H1 (cell line): ENCODE measurements at regions not wholly inside any gene's neighbourhood (a gene's known extent, or its start where the extent isn't known, plus 50 kb on each side); places are given as distances from the start of the nearest gene placed in this dataset.

Experiments used
- CTCF ChIA-PET: fragments of 300-600 bp; sonication (Branson Sonifier 250); formaldehyde crosslinking; loops from one replicate; lab custom pipeline; 2021; ENCODE audit not compliant: partially characterized antibody; lab: Charles Lee
- POLR2A ChIA-PET: fragments of 300-600 bp; sonication (Branson Sonifier 250); formaldehyde crosslinking; loops from one replicate; lab custom pipeline; 2021; ENCODE audit warnings: inconsistent platforms; ENCODE audit not compliant: partially characterized antibody; lab: Charles Lee
- DNase-seq, 2 experiments: peaks; one replicate each; pipeline versions ENCODE4 v3.0.0 to v3.0.0-alpha.2; 2010 to 2022; ENCODE audit warnings: low spot score in 2 of 2, low read depth in 1 of 2, mixed read lengths in 1 of 2
- FAIRE-seq: peaks from 2 replicates; lab custom pipeline; 2011; peaks lifted over from hg19 to GRCh38; lab: Jason Lieb, UNC
- H2AFZ ChIP-seq: 2 replicates; pipeline ENCODE4 v1.8.1; 2012; ENCODE audit warnings: low read length, inconsistent platforms
- H2AK5ac ChIP-seq: 2 replicates; pipeline ENCODE4 v1.6.1; 2013; ENCODE audit warnings: low read depth, low read length
- H2BK120ac ChIP-seq: replicated peaks from 2 replicates; pipeline ENCODE3; 2013; ENCODE audit warnings: low read depth, low read length, inconsistent platforms
- H2BK12ac ChIP-seq: 2 replicates; pipeline ENCODE4 v1.6.1; 2013; ENCODE audit warnings: low read depth, low read length
- H2BK15ac ChIP-seq: 2 replicates; pipeline ENCODE4 v1.6.1; 2013; ENCODE audit warnings: low read length
- H2BK20ac ChIP-seq: 2 replicates; pipeline ENCODE4 v1.6.1; 2013; ENCODE audit warnings: low read length
- H2BK5ac ChIP-seq: 2 replicates; pipeline ENCODE4 v1.6.1; 2013; ENCODE audit warnings: low read depth, low read length
- H3K14ac ChIP-seq: 2 replicates; pipeline ENCODE4 v1.6.1; 2013; ENCODE audit warnings: inconsistent platforms; ENCODE audit not compliant: insufficient read length
- H3K18ac ChIP-seq: 2 replicates; pipeline ENCODE4 v1.6.1; 2013; ENCODE audit warnings: low read length; ENCODE audit errors: extremely low read depth
- H3K23ac ChIP-seq: 2 replicates; pipeline ENCODE4 v1.6.1; 2013; ENCODE audit warnings: inconsistent platforms; ENCODE audit not compliant: insufficient read length
- H3K23me2 ChIP-seq: 2 replicates; pipeline ENCODE4 v1.6.1; 2013; ENCODE audit warnings: low read depth, low read length
- H3K27ac ChIP-seq: 2 replicates; pipeline ENCODE4 v1.6.1; 2011; ENCODE audit warnings: low read depth, low read length, inconsistent platforms
- H3K27me3 ChIP-seq, 4 experiments: replicated peaks in 1 of 4; 1 replicate in 1 of 4; 2 replicates in 3 of 4; pipeline versions ENCODE4 v1.6.1 to v1.8.1; 2011 to 2013; ENCODE audit warnings: low read length in 3 of 4, mild to moderate bottlenecking in 3 of 4, inconsistent platforms in 2 of 4, mixed read lengths in 2 of 4, moderate library complexity in 1 of 4; ENCODE audit not compliant: control insufficient read depth in 3 of 4, insufficient read depth in 3 of 4; ENCODE audit errors: extremely low read depth in 1 of 4
- H3K36me3 ChIP-seq, 4 experiments: 2 replicates each; pipeline versions ENCODE4 v1.6.1 to v1.8.1; 2011 to 2013; ENCODE audit warnings: mild to moderate bottlenecking in 4 of 4, low read length in 3 of 4, moderate library complexity in 2 of 4, control low read depth in 1 of 4, inconsistent platforms in 1 of 4; ENCODE audit not compliant: insufficient read depth in 4 of 4, control insufficient read depth in 2 of 4
- H3K4ac ChIP-seq: replicated peaks from 2 replicates; pipeline ENCODE3; 2013; ENCODE audit warnings: low read length, low read depth, mixed read lengths, inconsistent platforms; ENCODE audit not compliant: insufficient read length
- H3K4me1 ChIP-seq, 4 experiments: replicated peaks in 1 of 4; 1 replicate in 1 of 4; 2 replicates in 3 of 4; pipeline versions ENCODE4 v1.6.1 to v1.8.1; 2011 to 2013; ENCODE audit warnings: low read length in 3 of 4, inconsistent platforms in 2 of 4, mixed read lengths in 1 of 4; ENCODE audit not compliant: insufficient read depth in 4 of 4, control insufficient read depth in 3 of 4
- H3K4me2 ChIP-seq, 2 experiments: 2 replicates each; pipeline versions ENCODE4 v1.6.1 to v1.8.1; 2011 to 2013; ENCODE audit warnings: low read depth in 2 of 2, low read length in 2 of 2, control low read depth in 1 of 2, inconsistent platforms in 1 of 2, mild to moderate bottlenecking in 1 of 2; ENCODE audit not compliant: insufficient read depth in 1 of 2
- H3K4me3 ChIP-seq, 4 experiments: fragments of 200-600, 300-600 bp in 1 of 4; sonication (generic), shearing (Covaris generic), sonication (Bioruptor Twin) in 1 of 4; 2 replicates each; pipeline versions ENCODE4 v1.5.1 to v1.8.1; 2011 to 2016; ENCODE audit warnings: low read length in 4 of 4, low read depth in 3 of 4, control low read depth in 2 of 4, inconsistent platforms in 2 of 4, mild to moderate bottlenecking in 2 of 4, mixed read lengths in 1 of 4, moderate library complexity in 1 of 4; ENCODE audit not compliant: insufficient read depth in 2 of 4; ENCODE audit errors: extremely low read depth in 1 of 4
- H3K56ac ChIP-seq: replicated peaks from 2 replicates; pipeline ENCODE3; 2013; ENCODE audit warnings: low read depth, mild to moderate bottlenecking, mixed read lengths, low read length, inconsistent platforms; ENCODE audit not compliant: insufficient read length
- H3K79me1 ChIP-seq: 2 replicates; pipeline ENCODE4 v1.6.1; 2013; ENCODE audit warnings: low read depth, low read length, control low read depth
- H3K79me2 ChIP-seq, 2 experiments: 2 replicates each; pipeline versions ENCODE4 v1.6.1 to v1.8.1; 2012 to 2013; ENCODE audit warnings: low read length in 2 of 2, mild to moderate bottlenecking in 2 of 2, inconsistent platforms in 1 of 2; ENCODE audit not compliant: insufficient read depth in 2 of 2, control insufficient read depth in 1 of 2
- H3K9ac ChIP-seq, 4 experiments: replicated peaks in 1 of 4; 1 replicate in 1 of 4; 2 replicates in 3 of 4; pipeline versions ENCODE4 v1.6.1 to v1.8.1; 2011 to 2013; ENCODE audit warnings: low read depth in 3 of 4, low read length in 3 of 4, control low read depth in 2 of 4, mild to moderate bottlenecking in 2 of 4, moderate library complexity in 2 of 4, inconsistent platforms in 1 of 4; ENCODE audit errors: extremely low read depth in 1 of 4
- H3K9me3 ChIP-seq, 2 experiments: 2 replicates each; pipeline versions ENCODE4 v1.6.1 to v1.8.1; 2012 to 2013; ENCODE audit warnings: mild to moderate bottlenecking in 2 of 2, moderate library complexity in 2 of 2, control low read depth in 1 of 2, inconsistent platforms in 1 of 2, low read depth in 1 of 2, low read length in 1 of 2, mixed read lengths in 1 of 2; ENCODE audit not compliant: insufficient read depth in 2 of 2
- H4K20me1 ChIP-seq, 2 experiments: replicated peaks in 1 of 2; 2 replicates each; pipeline versions ENCODE3 to v1.8.1; 2011 to 2013; ENCODE audit warnings: inconsistent platforms in 2 of 2, low read length in 2 of 2, mild to moderate bottlenecking in 1 of 2; ENCODE audit not compliant: insufficient read depth in 2 of 2, control insufficient read depth in 1 of 2
- H4K5ac ChIP-seq: 2 replicates; pipeline ENCODE4 v1.6.1; 2013; ENCODE audit warnings: low read length, low read depth, mixed read lengths, inconsistent platforms; ENCODE audit not compliant: insufficient read length
- H4K8ac ChIP-seq: 2 replicates; pipeline ENCODE4 v1.8.0; 2013; ENCODE audit warnings: mild to moderate bottlenecking, moderate library complexity, low read length, inconsistent platforms; ENCODE audit not compliant: insufficient read depth; ENCODE audit errors: extremely low read depth
- H4K91ac ChIP-seq: replicated peaks from 2 replicates; pipeline ENCODE3; 2013; ENCODE audit warnings: low read length, mixed read lengths, inconsistent platforms; ENCODE audit not compliant: insufficient read length
- ASH2L ChIP-seq: fragments of 200-600, 300-600 bp; sonication (generic); IDR thresholded peaks from one replicate; pipeline ENCODE4 v1.7.1; 2017; ENCODE audit warnings: low read length
- ATF2 ChIP-seq: IDR thresholded peaks from 2 replicates; pipeline ENCODE4 v1.6.1; 2012; ENCODE audit warnings: low read length, inconsistent platforms
- BACH1 ChIP-seq: IDR thresholded peaks from 2 replicates; pipeline ENCODE4 v1.6.1; 2012; ENCODE audit warnings: low read length, improper control_type of control experiment
- CTBP2 ChIP-seq: IDR thresholded peaks from 2 replicates; pipeline ENCODE4 v1.7.0; 2011; ENCODE audit warnings: borderline replicate concordance, mild to moderate bottlenecking, moderate library complexity, mixed read lengths, low read length; ENCODE audit not compliant: insufficient read depth, insufficient read length
- E2F6 ChIP-seq: IDR thresholded peaks from 2 replicates; pipeline ENCODE4 v1.6.1; 2012; ENCODE audit warnings: inconsistent platforms
- HDAC6 ChIP-seq: IDR thresholded peaks from one replicate; pipeline ENCODE4 v1.7.1; 2012; ENCODE audit warnings: low read depth, mild to moderate bottlenecking, inconsistent platforms, low read length, moderate library complexity
- KDM1A ChIP-seq: fragments of 200-600, 300-600 bp; sonication (generic); IDR thresholded peaks from 2 replicates; pipeline ENCODE4 v1.7.1; 2016; ENCODE audit warnings: mild to moderate bottlenecking, low read length, borderline replicate concordance
- KDM4A ChIP-seq: IDR thresholded peaks from one replicate; pipeline ENCODE4 v1.7.1; 2012; ENCODE audit warnings: low read depth, mild to moderate bottlenecking, moderate library complexity, low read length, inconsistent platforms; ENCODE audit not compliant: severe bottlenecking
- PHF8 ChIP-seq: fragments of 200-600 bp; sonication (generic); conservative IDR thresholded peaks from 2 replicates; pipeline ENCODE4 v1.7.1; 2012; ENCODE audit warnings: low read depth, mild to moderate bottlenecking, inconsistent platforms, low read length, moderate library complexity
- POLR2AphosphoS5 ChIP-seq: IDR thresholded peaks from 2 replicates; pipeline ENCODE4 v1.6.1; 2011; ENCODE audit warnings: low read depth, low read length
- RBBP5 ChIP-seq: IDR thresholded peaks from 2 replicates; pipeline ENCODE4 v1.7.1; 2012; ENCODE audit warnings: low read depth, mild to moderate bottlenecking, inconsistent platforms, low read length, moderate library complexity, borderline replicate concordance
- SIX5 ChIP-seq: IDR thresholded peaks from 2 replicates; pipeline ENCODE4 v1.6.1; 2011; ENCODE audit warnings: mild to moderate bottlenecking, low read depth, low read length
- SP1 ChIP-seq: IDR thresholded peaks from 2 replicates; pipeline ENCODE4 v1.6.1; 2011; ENCODE audit warnings: low read depth, low read length
- WGBS, 2 experiments: shearing (Covaris generic) in 1 of 2; methylation state at CpG; one replicate each; pipeline versions ENCODE4 v1.1.6 to v1.1.7; 2013 to 2015; ENCODE audit warnings: low lambda C conversion rate in 2 of 2, mixed read lengths in 2 of 2, inconsistent platforms in 1 of 2, low coverage in 1 of 2, missing lambda C conversion rate in 1 of 2; ENCODE audit not compliant: insufficient replicate concordance in 2 of 2, insufficient coverage in 1 of 2, insufficient read length in 1 of 2; ENCODE audit errors: extremely low coverage in 1 of 2, missing lambda C conversion rate in 1 of 2; 5-methylcytosine and 5-hydroxymethylcytosine counted together

- Histone ChIP-seq H3K56ac (no peak overlapping the region), H3K4me3 (no peak overlapping the region), H3K23me2 (no peaks in the 10 kb centered on the region), H4K5ac (no peak overlapping the region), H3K23ac (no peak overlapping the region), H3K4ac (no peak overlapping the region), H3K14ac (no peak overlapping the region), H4K8ac (no peak overlapping the region), H2AFZ (no peak overlapping the region), H3K4me2 (no peak overlapping the region), H2BK12ac (no peak overlapping the region), H3K9ac (no peak overlapping the region), H2BK120ac (no peak overlapping the region), H2BK5ac (no peak overlapping the region), H2AK5ac (no peak overlapping the region), H3K27me3 (no peaks in the 10 kb centered on the region), H3K18ac (no peak overlapping the region), H3K9me3 (0 out of 4 replicates have a peak, but pooled peaks cover 0 to 2% of the 10 kb centered on the region in 2 experiments), H4K20me1 (no peaks in the 10 kb centered on the region), H3K4me1 (no peaks in the 10 kb centered on the region), H3K79me2 (no peaks in the 10 kb centered on the region), H2BK20ac (no peak overlapping the region), H2BK15ac (no peak overlapping the region), H4K91ac (no peak overlapping the region), H3K27ac (no peak overlapping the region), H3K79me1 (no peaks in the 10 kb centered on the region), H3K36me3 (no peaks in the 10 kb centered on the region; a peak in 1 of 8 replicates)
- FAIRE-seq (no peak), DNase-seq (no peak)
- 48% methylated on average over 1 of the region's 1 CpG; no CpG with 5 or more reads in 1 of the 2 experiments for WGBS, 2 experiments
- CTCF ChIA-PET: no interaction called here
- POLR2A ChIA-PET: no interaction called here
- TF ChIP-seq ATF2 (no peak), ASH2L (no peak), POLR2AphosphoS5 (no peak), PHF8 (no peak), RBBP5 (no peak), KDM4A (no peak), SIX5 (no peak), E2F6 (no peak), HDAC6 (no peak), SP1 (no peak), KDM1A (no peak), BACH1 (no peak), CTBP2 (no peak)
Observed at GRCh38 chr12:116395396-116395795, 117.9 kb upstream of the MED13L start.
